GM18909 (cell line): ENCODE measurements at regions not wholly inside any gene's neighbourhood (a gene's known extent, or its start where the extent isn't known, plus 50 kb on each side); places are given as distances from the start of the nearest gene placed in this dataset.

Source experiments
- ATAC-seq: cut with Tn5 transposase; IDR thresholded peaks from one replicate; pipeline ENCODE4 v1.9.1; 2021; ENCODE audit warnings: mild to moderate bottlenecking; ENCODE audit not compliant: unreplicated experiment, poor library complexity

DNA sequence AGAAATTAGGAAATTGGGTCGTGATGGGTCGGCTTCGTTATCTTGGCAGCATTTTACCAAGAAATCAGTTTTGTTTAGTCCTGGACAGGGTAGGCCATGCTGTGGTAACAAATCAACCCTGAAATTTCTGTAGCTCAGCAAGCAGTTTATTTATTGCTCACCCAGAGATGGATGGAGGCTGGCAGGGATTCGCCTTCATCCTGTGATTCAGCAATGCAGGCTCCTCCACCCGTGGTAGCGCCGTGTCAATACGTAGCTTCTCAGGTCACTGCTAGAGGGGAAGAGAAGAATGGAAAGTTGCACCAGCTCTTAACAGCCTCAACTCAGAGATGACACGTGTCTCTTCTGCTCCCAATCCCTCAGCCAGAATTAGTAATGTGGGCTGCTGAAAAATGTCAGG lies 157.0 kb upstream of the SGK1 start:
- ATAC-seq, result no peak

DNA sequence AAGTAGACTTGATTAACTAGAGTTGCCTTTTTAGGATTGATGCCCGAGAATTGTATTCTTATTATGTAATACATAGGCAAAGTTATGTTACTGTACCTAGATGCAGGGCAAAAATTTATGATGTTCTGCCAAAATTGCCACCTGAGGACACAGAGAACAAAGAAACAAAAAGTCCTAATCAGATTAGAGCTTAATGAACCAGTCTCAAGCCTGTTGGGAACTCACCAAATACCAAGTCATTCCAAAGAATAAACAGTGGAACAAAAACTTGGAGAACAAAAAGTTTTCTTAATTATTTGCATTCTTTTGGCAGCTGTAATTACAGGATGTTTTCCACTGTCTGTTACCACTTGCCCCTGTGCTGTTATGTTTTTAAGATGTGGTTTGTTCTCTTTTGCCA lies 154.7 kb upstream of the SGK1 start:
- ATAC-seq, result no peak

GRCh38 chr6:134472046-134472445 lies 154.1 kb upstream of the SGK1 start:
- ATAC-seq, result no peak

DNA sequence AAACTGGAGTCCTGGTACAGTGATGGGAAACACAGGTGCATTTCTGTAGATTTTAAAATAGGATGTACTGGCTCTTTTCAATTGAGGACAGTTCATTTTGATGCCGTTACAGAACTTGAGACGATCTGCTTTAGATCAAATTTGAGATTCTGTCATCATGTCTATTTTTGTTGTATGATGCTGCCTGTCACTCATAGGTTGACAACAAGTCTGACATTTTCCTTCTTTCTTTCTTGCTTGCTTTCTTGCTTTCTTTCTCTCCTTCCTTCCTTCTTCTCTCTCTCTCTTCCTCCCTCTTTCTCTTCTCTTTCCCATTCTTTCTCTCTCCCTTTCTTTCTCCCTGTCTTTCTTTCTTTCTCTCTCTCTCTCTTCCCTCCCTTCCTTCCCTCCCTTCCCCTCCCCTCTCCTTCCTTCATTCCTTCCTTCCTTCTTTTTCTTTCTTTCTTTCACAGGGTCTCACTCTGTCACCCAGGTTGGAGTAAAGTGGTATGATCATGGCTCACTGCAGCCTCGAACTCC lies 152.6 kb upstream of the SGK1 start:
- no peak for ATAC-seq

DNA sequence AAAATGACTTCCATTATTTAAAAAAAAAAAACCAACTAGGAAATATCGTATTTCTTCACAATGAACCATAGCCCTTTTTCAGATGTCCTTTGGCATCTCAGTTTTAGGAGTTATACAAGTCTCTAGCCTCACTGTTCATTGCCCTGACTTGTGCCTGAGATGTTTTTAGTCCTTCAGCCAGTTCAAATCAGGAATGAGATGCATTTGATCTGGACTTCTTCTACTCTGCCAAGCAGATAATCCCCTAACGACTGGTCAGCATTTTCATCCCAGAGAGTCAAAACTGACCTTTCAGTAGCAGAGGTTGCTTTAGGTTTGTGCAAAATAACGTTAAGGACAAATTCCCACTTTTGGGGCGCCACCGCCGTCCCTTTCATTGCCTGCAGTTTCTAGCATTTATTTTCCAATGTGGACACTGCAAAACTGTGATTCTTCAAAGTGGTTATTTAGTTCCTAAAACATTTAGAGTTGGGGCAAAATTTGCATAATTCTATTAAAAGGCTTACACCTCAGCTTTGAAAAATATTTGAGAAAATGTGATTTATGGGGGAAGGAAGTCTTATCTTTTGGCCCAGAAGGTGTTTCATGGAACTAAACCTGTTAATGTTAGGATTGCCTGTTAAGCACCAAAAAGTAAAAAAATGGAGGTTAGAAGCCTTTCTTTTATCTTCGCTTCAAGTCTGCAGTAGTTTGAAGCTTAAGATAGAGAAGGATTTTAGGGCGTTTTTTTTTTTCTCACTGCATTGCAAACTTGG lies 152.0 kb upstream of the SGK1 start:
- no peak for ATAC-seq

DNA sequence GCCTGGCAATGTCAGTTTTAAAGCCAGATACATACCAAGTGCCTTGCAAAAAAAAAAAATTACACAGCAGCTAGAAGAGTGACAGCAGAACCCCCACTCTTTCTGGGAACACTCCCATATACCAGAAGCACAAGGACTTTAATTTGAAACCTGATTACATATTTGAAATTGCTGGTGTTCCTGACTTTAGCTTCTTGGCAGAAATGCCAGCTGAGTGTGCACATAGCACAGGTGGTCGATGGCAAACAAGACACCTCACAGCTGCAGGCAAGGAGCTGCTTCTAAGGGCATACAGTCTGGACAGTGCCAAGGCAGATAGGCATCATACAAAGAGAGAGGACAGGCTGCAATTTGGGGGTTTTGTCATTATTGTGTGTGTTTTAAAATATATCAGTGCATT lies 150.7 kb upstream of the SGK1 start:
- no peak for ATAC-seq

GRCh38 chr6:134467620-134468019 lies 149.7 kb upstream of the SGK1 start:
- no peak for ATAC-seq

- ATAC-seq, result no peak
Observed at GRCh38 chr6:134466771-134467525, 149.0 kb upstream of the SGK1 start.

DNA sequence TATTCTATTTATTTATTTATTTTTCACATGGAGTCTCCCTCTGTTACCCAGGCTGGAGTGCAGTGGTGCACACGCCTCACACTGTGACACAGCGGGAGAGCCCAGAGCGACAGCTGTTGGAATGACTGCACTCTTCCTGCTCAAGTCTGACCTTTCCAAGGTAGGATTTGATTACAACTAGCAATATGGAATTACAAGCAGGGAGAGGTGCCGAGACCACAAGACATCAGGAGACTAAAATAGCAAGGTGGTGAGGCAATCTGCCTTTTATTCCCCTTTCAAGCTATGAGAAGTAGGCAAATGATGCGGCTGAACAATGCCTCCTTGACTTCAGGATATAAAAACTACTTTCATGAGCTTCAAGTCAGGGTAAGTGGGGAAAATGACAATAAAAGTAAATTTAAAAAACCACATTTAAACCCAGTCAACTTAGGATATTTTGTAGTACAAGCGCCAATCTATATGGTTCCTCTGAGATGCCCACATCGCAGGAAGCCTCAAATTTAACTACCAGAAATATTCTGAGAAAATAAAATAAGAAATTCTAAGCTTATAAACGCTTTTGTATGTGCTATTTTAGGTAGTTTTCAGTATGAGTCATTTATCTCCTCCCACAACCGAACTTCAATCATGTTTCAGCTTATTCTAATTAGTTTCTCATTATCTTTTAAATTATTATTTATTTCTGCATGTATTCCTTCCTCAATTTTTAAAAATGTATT lies 146.9 kb upstream of the SGK1 start:
- ATAC-seq, result no peak

GRCh38 chr6:134458857-134459657 lies 141.1 kb upstream of the SGK1 start:
- ATAC-seq, result no peak

GRCh38 chr6:134457941-134458340 lies 140.0 kb upstream of the SGK1 start:
- ATAC-seq, result no peak

- ATAC-seq, result no peak
Observed at GRCh38 chr6:134456226-134456625, 138.3 kb upstream of the SGK1 start.

- no peak for ATAC-seq
Observed at GRCh38 chr6:134455319-134455718, 137.4 kb upstream of the SGK1 start.

GRCh38 chr6:134454794-134455193 lies 136.9 kb upstream of the SGK1 start:
- no peak for ATAC-seq

DNA sequence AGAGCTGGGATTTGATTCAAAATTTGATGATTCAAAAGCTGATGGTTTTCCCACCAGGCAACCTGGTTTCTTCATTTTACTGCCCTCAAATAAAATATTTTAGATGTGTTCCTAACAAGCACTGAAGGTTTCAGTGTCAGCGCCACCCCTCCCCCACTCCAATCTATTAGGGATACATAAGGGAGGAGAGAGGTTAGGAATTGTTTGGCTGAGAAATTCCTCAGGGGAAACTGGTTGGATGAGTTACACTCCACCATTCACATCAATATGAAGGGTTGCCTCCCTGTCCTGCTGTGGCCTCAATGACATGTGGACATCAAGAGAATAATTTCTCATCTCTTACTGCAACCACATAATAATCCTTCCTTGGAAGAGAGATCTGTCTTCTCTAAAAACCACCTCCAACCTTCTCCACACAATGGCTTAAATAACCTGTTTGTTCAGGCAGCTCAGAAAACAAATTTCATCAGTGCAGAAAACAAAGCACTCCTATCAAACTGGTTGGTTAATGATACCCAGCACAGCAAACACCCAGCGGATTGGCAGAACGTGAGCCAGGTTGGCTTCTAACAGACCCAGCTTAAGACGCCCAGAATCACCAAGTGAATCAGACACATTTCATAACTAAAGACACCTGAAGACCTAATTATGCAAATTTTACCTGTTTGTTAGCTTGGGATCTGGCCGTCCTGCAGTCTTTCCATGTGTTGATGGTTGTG lies 136.0 kb upstream of the SGK1 start:
- no peak for ATAC-seq

DNA sequence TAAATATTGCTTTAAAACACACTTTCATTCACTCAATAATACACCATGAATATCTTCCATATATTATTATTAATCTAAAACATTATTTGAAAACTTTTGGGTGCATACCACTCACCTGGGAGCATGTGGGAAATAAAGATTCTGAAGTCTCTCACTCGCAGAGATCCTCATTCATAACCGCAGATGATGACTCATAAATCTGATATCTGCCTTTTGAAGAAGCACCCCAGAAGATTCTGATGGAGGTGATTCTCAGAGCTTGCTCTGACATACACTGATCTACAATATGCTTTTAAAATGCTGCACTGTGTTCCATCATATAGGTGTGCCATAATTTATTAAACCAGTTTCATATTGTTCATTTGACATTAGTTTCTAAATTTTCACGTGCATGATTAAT lies 135.0 kb upstream of the SGK1 start:
- no peak for ATAC-seq

- ATAC-seq, result no peak
Observed at GRCh38 chr6:134451529-134451928, 133.6 kb upstream of the SGK1 start.

DNA sequence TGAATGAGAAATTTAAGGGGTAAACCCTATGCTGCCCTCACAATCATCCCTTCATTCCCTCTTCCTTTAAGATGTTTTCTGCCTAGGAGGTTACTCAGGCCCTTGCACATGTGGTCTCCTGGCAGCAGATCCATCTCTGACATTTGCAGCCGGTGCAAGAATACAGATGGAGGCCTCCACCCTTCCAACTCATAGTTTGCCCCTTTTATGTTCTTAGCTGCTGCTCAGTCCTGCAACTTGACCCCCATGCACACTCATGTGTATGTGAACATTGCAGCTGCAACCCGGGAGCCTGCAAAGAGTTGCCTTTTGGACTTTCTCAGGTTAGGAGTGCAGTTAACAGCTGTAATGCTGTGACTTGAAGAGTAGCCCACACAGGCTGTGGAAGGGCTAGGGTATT lies 131.9 kb upstream of the SGK1 start:
- no peak for ATAC-seq

DNA sequence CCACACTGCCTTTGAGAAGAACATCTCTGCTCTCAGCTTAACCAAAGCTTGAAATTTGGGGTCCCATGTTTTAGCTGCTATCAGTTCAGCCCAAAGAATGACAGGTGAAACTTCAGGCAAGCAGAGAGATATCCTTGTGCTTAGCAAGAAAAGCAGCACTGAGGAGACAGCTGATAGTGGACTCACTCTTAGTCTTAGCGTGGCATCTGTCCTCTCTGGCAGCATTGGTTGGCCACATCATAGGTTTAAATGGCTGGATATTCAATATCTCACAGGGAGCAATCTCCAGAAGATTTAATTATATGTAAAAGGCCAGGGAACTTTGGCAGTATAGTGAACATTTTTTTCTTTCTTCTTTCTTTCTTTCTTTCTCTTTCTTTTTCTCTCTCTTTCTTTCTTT lies 131.1 kb upstream of the SGK1 start:
- no peak for ATAC-seq
